IMR-90 (cell line): ENCODE measurements at regions not wholly inside any gene's neighbourhood (a gene's known extent, or its start where the extent isn't known, plus 50 kb on each side); places are given as distances from the start of the nearest gene placed in this dataset.

Experiments used
- ATAC-seq: fragments of 200-7000 bp; cut with Tn5 transposase; 2 replicates; pipeline ENCODE4 v1.9.1; 2020; ENCODE audit warnings: low read depth, mild to moderate bottlenecking, moderate library complexity
- BruUV-seq: library from RNA; stranded (reverse); fragments of 400-500 nt; replicated peaks from 2 replicates; lab custom pipeline; 2021; lab: Mats Ljungman, UMichigan
- CTCF ChIA-PET: fragments of 300-600 bp; formaldehyde crosslinking; extraction: SDS; loops from one replicate; lab custom pipeline; 2021; ENCODE audit warnings: antibody characterized with exemption; lab: Yijun Ruan, JAX
- POLR2A ChIA-PET: fragments of 300-600 bp; sonication (Branson Sonifier 250); formaldehyde crosslinking; loops from one replicate; lab custom pipeline; 2022; ENCODE audit warnings: antibody characterized with exemption; ENCODE audit not compliant: unreplicated experiment; lab: Charles Lee
- DNase-seq: peaks from one replicate; pipeline ENCODE4 v3.0.0; 2013
- H2AFZ ChIP-seq: replicated peaks from 2 replicates; pipeline ENCODE3; 2013; ENCODE audit warnings: low read length, mild to moderate bottlenecking; ENCODE audit not compliant: poor library complexity
- H2AK5ac ChIP-seq: 2 replicates; pipeline ENCODE4 v1.6.1; 2013; ENCODE audit warnings: low read depth, low read length, inconsistent platforms
- H2AK9ac ChIP-seq: replicated peaks from 2 replicates; pipeline ENCODE3; 2013; ENCODE audit warnings: mild to moderate bottlenecking, low read depth, low read length, moderate library complexity; ENCODE audit not compliant: poor library complexity
- H2BK120ac ChIP-seq: 2 replicates; pipeline ENCODE4 v1.6.1; 2013; ENCODE audit warnings: low read depth, low read length, inconsistent platforms
- H2BK15ac ChIP-seq: 3 replicates; pipeline ENCODE4 v1.6.1; 2013; ENCODE audit warnings: low read depth, low read length, inconsistent platforms
- H2BK20ac ChIP-seq: 2 replicates; pipeline ENCODE4 v1.6.1; 2013; ENCODE audit warnings: low read depth, mild to moderate bottlenecking, inconsistent platforms, low read length, moderate library complexity
- H2BK5ac ChIP-seq: 2 replicates; pipeline ENCODE4 v1.6.1; 2013; ENCODE audit warnings: mild to moderate bottlenecking, low read depth, low read length, inconsistent platforms; ENCODE audit not compliant: poor library complexity, severe bottlenecking
- H3K14ac ChIP-seq: replicated peaks from 2 replicates; pipeline ENCODE4 v1.6.1; 2013; ENCODE audit warnings: low read depth, low read length, inconsistent platforms
- H3K18ac ChIP-seq: 2 replicates; pipeline ENCODE4 v1.6.1; 2013; ENCODE audit warnings: low read depth, low read length, control low read depth
- H3K23ac ChIP-seq: 2 replicates; pipeline ENCODE4 v1.6.1; 2013; ENCODE audit warnings: low read depth, low read length, inconsistent platforms
- H3K27ac ChIP-seq: 2 replicates; pipeline ENCODE4 v1.5.1; 2013; ENCODE audit warnings: mild to moderate bottlenecking, control low read depth, low read length; ENCODE audit not compliant: insufficient read depth
- H3K27me3 ChIP-seq: 2 replicates; pipeline ENCODE4 v1.6.1; 2013; ENCODE audit warnings: low read length; ENCODE audit not compliant: control insufficient read depth, insufficient read depth
- H3K36me3 ChIP-seq: 2 replicates; pipeline ENCODE4 v1.6.1; 2013; ENCODE audit warnings: low read length, mixed read lengths; ENCODE audit not compliant: control insufficient read depth, insufficient read depth
- H3K4ac ChIP-seq: 2 replicates; pipeline ENCODE4 v1.6.1; 2013; ENCODE audit warnings: low read depth, low read length, inconsistent platforms
- H3K4me1 ChIP-seq: 2 replicates; pipeline ENCODE4 v1.6.1; 2013; ENCODE audit warnings: low read length, mixed read lengths; ENCODE audit not compliant: control insufficient read depth, insufficient read depth
- H3K4me2 ChIP-seq: 2 replicates; pipeline ENCODE4 v1.6.1; 2013; ENCODE audit warnings: low read depth, mild to moderate bottlenecking, control low read depth, low read length, moderate library complexity
- H3K4me3 ChIP-seq: 2 replicates; pipeline ENCODE4 v1.5.1; 2013; ENCODE audit warnings: low read depth, mild to moderate bottlenecking, control low read depth, low read length, moderate library complexity; ENCODE audit not compliant: insufficient read depth
- H3K56ac ChIP-seq: 2 replicates; pipeline ENCODE4 v1.6.1; 2013; ENCODE audit warnings: low read length, inconsistent platforms; ENCODE audit not compliant: insufficient read depth; ENCODE audit errors: extremely low read depth
- H3K79me1 ChIP-seq, 2 experiments: 2 replicates each; pipeline ENCODE4 v1.6.1; 2013; ENCODE audit warnings: low read length in 2 of 2, inconsistent platforms in 1 of 2, low read depth in 1 of 2
- H3K9ac ChIP-seq: 2 replicates; pipeline ENCODE4 v1.6.1; 2013; ENCODE audit warnings: low read depth, low read length, control low read depth
- H3K9me1 ChIP-seq: 2 replicates; pipeline ENCODE4 v1.6.1; 2013; ENCODE audit warnings: low read length, inconsistent platforms; ENCODE audit not compliant: insufficient read depth
- H3K9me3 ChIP-seq: 2 replicates; pipeline ENCODE4 v1.6.1; 2013; ENCODE audit warnings: low read length; ENCODE audit not compliant: control insufficient read depth, insufficient read depth
- H4K20me1 ChIP-seq: 2 replicates; pipeline ENCODE4 v1.6.1; 2013; ENCODE audit warnings: low read length, inconsistent platforms; ENCODE audit not compliant: insufficient read depth
- H4K5ac ChIP-seq: 2 replicates; pipeline ENCODE4 v1.6.1; 2013; ENCODE audit warnings: mild to moderate bottlenecking, low read depth, low read length, control low read depth
- H4K8ac ChIP-seq, 2 experiments: 2 replicates each; pipeline ENCODE4 v1.6.1; 2013; ENCODE audit warnings: low read depth in 2 of 2, low read length in 2 of 2, control low read depth in 1 of 2, inconsistent platforms in 1 of 2
- H4K91ac ChIP-seq: 2 replicates; pipeline ENCODE4 v1.6.1; 2013; ENCODE audit warnings: low read depth, low read length, inconsistent platforms; ENCODE audit not compliant: insufficient read depth
- BHLHE40 ChIP-seq: fragments of 150-350 bp; IDR thresholded peaks from 2 replicates; pipeline ENCODE4 v1.6.1; 2016; ENCODE audit warnings: mild to moderate bottlenecking, low read depth, low read length
- CEBPB ChIP-seq: IDR thresholded peaks from 2 replicates; pipeline ENCODE4 v1.6.1; 2012; ENCODE audit warnings: low read depth, low read length, improper control_type of control experiment
- CHD1 ChIP-seq: IDR thresholded peaks from 2 replicates; pipeline ENCODE4 v1.6.1; 2012; ENCODE audit warnings: low read depth, low read length, improper control_type of control experiment
- CTCF ChIP-seq: conservative IDR thresholded peaks from 2 replicates; pipeline ENCODE4 v1.5.1; 2012; ENCODE audit warnings: mild to moderate bottlenecking, low read depth, low read length, improper control_type of control experiment
- ELK1 ChIP-seq: fragments of 150-350 bp; IDR thresholded peaks from 2 replicates; pipeline ENCODE4 v1.6.1; 2016; ENCODE audit warnings: low read depth, mild to moderate bottlenecking, low read length, moderate library complexity, borderline replicate concordance
- FOS ChIP-seq: fragments of 150-350 bp; IDR thresholded peaks from 2 replicates; pipeline ENCODE4 v1.6.1; 2016; ENCODE audit warnings: low read depth, low read length
- MAFK ChIP-seq: IDR thresholded peaks from 2 replicates; pipeline ENCODE4 v1.6.1; 2012; ENCODE audit warnings: low read depth, low read length, improper control_type of control experiment
- MAZ ChIP-seq: IDR thresholded peaks from 2 replicates; pipeline ENCODE4 v1.6.1; 2012; ENCODE audit warnings: low read depth, mild to moderate bottlenecking, low read length, improper control_type of control experiment, moderate library complexity, borderline replicate concordance
- MXI1 ChIP-seq: IDR thresholded peaks from 2 replicates; pipeline ENCODE4 v1.6.1; 2012; ENCODE audit warnings: low read depth, mild to moderate bottlenecking, low read length, moderate library complexity, borderline replicate concordance
- NFE2L2 ChIP-seq: fragments of 150-350 bp; IDR thresholded peaks from 2 replicates; pipeline ENCODE4 v1.6.1; 2016; ENCODE audit warnings: low read depth, mild to moderate bottlenecking, low read length
- POLR2A ChIP-seq: IDR thresholded peaks from 2 replicates; pipeline ENCODE4 v1.6.1; 2012; ENCODE audit warnings: mild to moderate bottlenecking, low read depth, low read length
- RAD21 ChIP-seq: IDR thresholded peaks from 2 replicates; pipeline ENCODE4 v1.6.1; 2012; ENCODE audit warnings: low read length, improper control_type of control experiment
- RCOR1 ChIP-seq: IDR thresholded peaks from 2 replicates; pipeline ENCODE4 v1.6.1; 2012; ENCODE audit warnings: mild to moderate bottlenecking, low read length, improper control_type of control experiment; ENCODE audit not compliant: insufficient replicate concordance
- RFX5 ChIP-seq: IDR thresholded peaks from 2 replicates; pipeline ENCODE4 v1.8.0; 2012; ENCODE audit warnings: low read depth, mild to moderate bottlenecking, low read length, moderate library complexity
- SMC3 ChIP-seq: fragments of 150-350 bp; IDR thresholded peaks from 2 replicates; pipeline ENCODE4 v1.6.1; 2016; ENCODE audit warnings: low read depth, mild to moderate bottlenecking, antibody characterized with exemption, low read length, moderate library complexity
- USF2 ChIP-seq: fragments of 150-350 bp; IDR thresholded peaks from 2 replicates; pipeline ENCODE4 v1.6.1; 2017; ENCODE audit warnings: mild to moderate bottlenecking, antibody characterized with exemption, low read length, low read depth
- WGBS, 2 experiments: methylation state at CpG; one replicate each; pipeline versions ENCODE4 v1.1.5 to v1.1.7; 2013; ENCODE audit warnings: missing lambda C conversion rate in 2 of 2; ENCODE audit not compliant: insufficient read length in 1 of 2; ENCODE audit errors: extremely low coverage in 2 of 2; 5-methylcytosine and 5-hydroxymethylcytosine counted together
- dilution Hi-C: fragments of 300-500 bp; cut with HindIII; formaldehyde crosslinking; loops from one replicate; pipeline ENCODE4 v1.14.3; 2018; ENCODE audit warnings: low sequenced_read_pairs; ENCODE audit not compliant: unreplicated experiment
- in situ Hi-C: fragments of 300-500 bp; cut with MboI; formaldehyde crosslinking; loops from 3 replicates; pipeline ENCODE4 v1.14.3; 2019; ENCODE audit warnings: low sequenced_read_pairs, inconsistent platforms, mixed read lengths
- intact Hi-C: fragments of 100-400 bp; cut with micrococcal nuclease; formaldehyde crosslinking; loops from 2 replicates; pipeline ENCODE4 v1.10.0; 2022

GRCh38 chr2:236440110-236440881 is 129.3 kb upstream of the ACKR3 start:
- no peak overlapping the region for H3K4me2 ChIP-seq
- H2BK20ac ChIP-seq: no peak overlapping the region
- no peak overlapping the region for H4K8ac ChIP-seq
- H3K56ac ChIP-seq: no peak overlapping the region
- in situ Hi-C loops (no loop called here), dilution Hi-C loops (no loop called here), intact Hi-C loops (no loop called here)
- H3K79me1 ChIP-seq: no peaks in the 10 kb centered on the region
- ChIA-PET CTCF (no interaction called here), POLR2A (no interaction called here)
- H4K20me1 ChIP-seq: no peaks in the 10 kb centered on the region
- 26% methylated on average over 2 of the region's 6 CpGs; no CpG with 5 or more reads in 1 of the 2 experiments for WGBS, 2 experiments
- no peak for DNase-seq
- no peak overlapping the region for H2AK9ac ChIP-seq
- no peak overlapping the region for H4K91ac ChIP-seq
- no peak overlapping the region for H2BK5ac ChIP-seq
- H3K14ac ChIP-seq: no peak overlapping the region
- H3K4me1 ChIP-seq: no peaks in the 10 kb centered on the region
- H3K9me1 ChIP-seq: no peaks in the 10 kb centered on the region
- no peak overlapping the region for H4K5ac ChIP-seq
- H3K27me3 ChIP-seq: no peaks in the 10 kb centered on the region
- H3K9ac ChIP-seq: no peak overlapping the region
- no peak overlapping the region for H3K23ac ChIP-seq
- peaks cover 5% of the 10 kb centered on the region; the same call in 1 of the 2 replicates for H3K9me3 ChIP-seq
- H2AFZ ChIP-seq: no peak overlapping the region
- H3K36me3 ChIP-seq: no peaks in the 10 kb centered on the region
- H3K4me3 ChIP-seq: no peak overlapping the region
- H2BK15ac ChIP-seq: no peak overlapping the region
- no TSS peak for BruUV-seq
- ATAC-seq: no peak
- H2BK120ac ChIP-seq: no peak overlapping the region
- no peak overlapping the region for H3K4ac ChIP-seq
- no peak overlapping the region for H2AK5ac ChIP-seq
- H3K27ac ChIP-seq: no peak overlapping the region
- TF ChIP-seq CHD1 (no peak), POLR2A (no peak), BHLHE40 (no peak), MAFK (no peak), RFX5 (no peak), MXI1 (no peak), FOS (no peak), MAZ (no peak), CEBPB (no peak), USF2 (no peak), ELK1 (no peak), RAD21 (no peak), SMC3 (no peak), CTCF (no peak), NFE2L2 (no peak), RCOR1 (no peak)
- no peak overlapping the region for H3K18ac ChIP-seq
